ENCODE measurements at regions not wholly inside any gene's neighbourhood (a gene's known extent, or its start where the extent isn't known, plus 50 kb on each side); places are given as distances from the start of the nearest gene placed in this dataset.

DNA sequence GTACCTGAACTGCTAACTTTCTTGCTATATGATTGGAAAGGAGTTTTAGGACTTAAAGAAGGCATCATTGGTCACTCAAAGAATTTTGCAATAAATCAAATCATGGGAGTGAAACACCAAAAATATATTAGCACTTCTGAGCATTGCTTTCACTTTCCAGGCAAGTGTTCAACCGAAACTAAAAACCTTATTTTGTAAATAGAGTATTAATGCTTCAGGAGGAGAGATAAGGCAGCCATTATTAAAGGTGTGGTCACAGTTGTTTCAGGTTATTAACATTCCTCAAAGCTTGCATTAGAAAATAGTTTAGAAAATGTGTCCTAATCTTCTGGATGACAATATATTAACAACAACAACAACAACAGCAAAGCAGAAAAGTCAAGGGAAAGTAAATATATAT lies 92.3 kb upstream of the TLL1 start:
- TF ChIP-seq POLR2AphosphoS5 (IDR thresholded peaks at IDR 0.05; ENCODE audit: low read depth, low read length) (no peak), TAF1 (IDR thresholded peaks at IDR 0.05; ENCODE audit: borderline replicate concordance, insufficient read depth, low read length) (no peak), FOXP2 (optimal IDR thresholded peaks at IDR 0.05; ENCODE audit: borderline replicate concordance, extremely low read depth, extremely low read length, insufficient read depth) (no peak)
- TF ChIP-seq, protein P1, sequence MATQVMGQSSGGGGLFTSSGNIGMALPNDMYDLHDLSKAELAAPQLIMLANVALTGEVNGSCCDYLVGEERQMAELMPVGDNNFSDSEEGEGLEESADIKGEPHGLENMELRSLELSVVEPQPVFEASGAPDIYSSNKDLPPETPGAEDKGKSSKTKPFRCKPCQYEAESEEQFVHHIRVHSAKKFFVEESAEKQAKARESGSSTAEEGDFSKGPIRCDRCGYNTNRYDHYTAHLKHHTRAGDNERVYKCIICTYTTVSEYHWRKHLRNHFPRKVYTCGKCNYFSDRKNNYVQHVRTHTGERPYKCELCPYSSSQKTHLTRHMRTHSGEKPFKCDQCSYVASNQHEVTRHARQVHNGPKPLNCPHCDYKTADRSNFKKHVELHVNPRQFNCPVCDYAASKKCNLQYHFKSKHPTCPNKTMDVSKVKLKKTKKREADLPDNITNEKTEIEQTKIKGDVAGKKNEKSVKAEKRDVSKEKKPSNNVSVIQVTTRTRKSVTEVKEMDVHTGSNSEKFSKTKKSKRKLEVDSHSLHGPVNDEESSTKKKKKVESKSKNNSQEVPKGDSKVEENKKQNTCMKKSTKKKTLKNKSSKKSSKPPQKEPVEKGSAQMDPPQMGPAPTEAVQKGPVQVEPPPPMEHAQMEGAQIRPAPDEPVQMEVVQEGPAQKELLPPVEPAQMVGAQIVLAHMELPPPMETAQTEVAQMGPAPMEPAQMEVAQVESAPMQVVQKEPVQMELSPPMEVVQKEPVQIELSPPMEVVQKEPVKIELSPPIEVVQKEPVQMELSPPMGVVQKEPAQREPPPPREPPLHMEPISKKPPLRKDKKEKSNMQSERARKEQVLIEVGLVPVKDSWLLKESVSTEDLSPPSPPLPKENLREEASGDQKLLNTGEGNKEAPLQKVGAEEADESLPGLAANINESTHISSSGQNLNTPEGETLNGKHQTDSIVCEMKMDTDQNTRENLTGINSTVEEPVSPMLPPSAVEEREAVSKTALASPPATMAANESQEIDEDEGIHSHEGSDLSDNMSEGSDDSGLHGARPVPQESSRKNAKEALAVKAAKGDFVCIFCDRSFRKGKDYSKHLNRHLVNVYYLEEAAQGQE (IDR thresholded peaks at IDR 0.05; ENCODE audit: insufficient read depth in 1 of 2, low read depth in 2 of 2, low read length in 2 of 2): no peak

Measured in PFSK-1 (cell line).